NCI-H1417 treated with DMSO at 0.1 percent for 48 hours (cell line): ENCODE measurements at regions not wholly inside any gene's neighbourhood (a gene's known extent, or its start where the extent isn't known, plus 50 kb on each side); places are given as distances from the start of the nearest gene placed in this dataset.

Experiments used
- DNase-seq: peaks from one replicate; lab custom pipeline; 2025; lab: John Stamatoyannopoulos, UW

DNA sequence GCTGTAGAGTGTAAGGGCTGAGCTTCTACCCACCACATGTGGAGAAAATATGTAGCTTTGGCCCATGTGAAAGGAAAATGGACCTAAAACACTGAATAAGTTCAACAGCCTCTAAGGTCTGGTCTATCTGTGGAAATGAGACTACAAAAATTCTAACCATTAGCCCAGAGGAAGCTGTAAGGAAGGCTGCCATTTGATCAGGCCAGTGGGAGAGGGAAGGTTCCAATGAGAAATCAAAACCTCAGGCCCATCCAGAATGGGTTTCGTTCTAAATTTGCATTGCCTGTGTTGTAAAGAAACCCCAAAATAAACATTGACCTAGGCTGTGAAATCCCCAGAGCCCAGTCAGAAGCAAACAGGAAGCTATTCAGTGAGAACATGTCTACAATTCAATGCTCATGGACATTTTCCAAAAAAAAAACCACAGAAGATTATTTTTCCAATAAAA, 320.4 kb upstream of the SLC7A11 start:
- DNase-seq: no peak

DNA sequence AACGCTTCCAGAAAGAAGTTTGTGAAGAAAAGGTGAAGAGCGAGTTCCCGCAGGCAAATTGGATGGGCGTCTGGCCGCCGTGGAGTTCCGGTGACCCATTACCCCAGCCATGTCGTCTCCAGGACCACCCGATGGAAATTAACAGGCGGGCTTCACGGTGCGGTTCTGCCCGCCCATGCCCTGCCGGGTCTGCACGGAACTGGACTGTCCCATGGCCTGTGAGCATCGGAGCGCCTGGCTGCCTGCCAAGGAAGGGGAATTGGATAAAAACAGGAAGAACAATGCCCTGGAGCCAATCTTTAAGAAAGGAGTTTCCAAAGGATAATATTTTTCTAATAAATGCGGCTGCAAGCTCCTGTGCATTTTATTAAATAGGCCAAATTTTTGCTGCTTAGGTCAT, 319.8 kb upstream of the SLC7A11 start:
- no peak for DNase-seq

DNA sequence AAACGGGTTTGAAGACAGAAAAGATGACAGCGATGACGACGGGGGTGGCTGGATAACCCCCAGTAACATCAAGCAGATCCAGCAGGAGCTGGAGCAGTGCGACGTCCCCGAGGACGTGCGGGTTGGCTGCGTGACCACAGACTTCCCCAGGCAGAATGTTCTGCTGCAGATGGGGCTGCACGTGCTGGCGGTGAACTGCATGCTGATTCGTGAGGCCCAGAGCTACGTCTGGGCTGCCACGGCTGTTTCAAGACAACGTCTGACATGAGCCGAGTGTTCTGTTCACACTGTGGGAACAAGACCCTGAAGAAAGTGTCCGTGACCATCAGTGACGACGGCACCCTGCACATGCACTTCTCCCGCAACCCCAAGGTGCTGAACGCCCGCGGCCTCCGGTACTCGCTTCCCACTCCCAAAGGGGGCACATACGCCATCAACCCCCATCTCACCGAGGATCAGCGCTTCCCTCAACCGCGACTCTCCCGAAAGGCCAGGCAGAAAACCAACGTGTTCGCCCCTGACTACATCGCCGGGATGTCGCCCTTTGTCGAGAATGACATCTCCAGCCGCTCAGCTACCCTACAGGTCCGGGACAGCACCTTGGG, 319.2 kb upstream of the SLC7A11 start:
- DNase-seq: no peak

DNA sequence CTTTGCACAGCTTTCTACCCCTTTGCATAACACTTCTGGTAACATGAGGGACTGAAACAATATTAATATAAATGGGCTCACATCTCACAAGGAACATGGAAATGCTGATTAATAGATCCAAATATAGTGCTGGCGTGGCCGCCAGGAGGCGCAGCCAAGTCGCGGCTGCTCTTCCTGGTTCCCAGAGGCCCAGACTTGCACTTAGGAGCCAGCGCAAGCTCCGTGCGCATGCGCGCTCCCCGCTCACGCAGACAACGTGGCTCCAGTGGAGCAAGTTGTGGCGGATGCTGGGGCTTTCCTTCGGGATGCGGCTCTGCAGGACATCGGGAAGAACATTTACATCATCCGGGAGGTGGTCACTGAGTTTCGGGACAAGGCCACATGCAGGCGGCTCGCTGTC, 318.3 kb upstream of the SLC7A11 start:
- DNase-seq: no peak

DNA sequence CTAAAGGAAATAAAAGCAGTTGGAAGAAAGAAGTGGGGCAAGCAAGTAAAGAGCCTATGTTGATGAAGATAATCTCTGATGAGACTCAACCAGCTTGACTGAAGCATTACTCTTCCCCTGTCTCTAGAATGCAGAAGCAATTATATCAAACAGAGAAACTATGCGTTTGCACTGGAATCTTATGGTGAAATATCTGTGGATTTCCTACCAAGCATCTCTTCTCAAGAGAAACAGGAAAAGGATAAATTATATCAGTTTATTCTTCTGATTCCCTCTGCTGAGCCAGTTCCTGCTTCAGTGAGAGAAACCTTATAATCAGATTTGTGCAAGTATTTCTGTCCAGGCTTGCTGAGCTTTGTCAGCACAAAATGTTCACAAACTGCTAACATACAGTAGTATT, 316.7 kb upstream of the SLC7A11 start:
- no peak for DNase-seq

DNA sequence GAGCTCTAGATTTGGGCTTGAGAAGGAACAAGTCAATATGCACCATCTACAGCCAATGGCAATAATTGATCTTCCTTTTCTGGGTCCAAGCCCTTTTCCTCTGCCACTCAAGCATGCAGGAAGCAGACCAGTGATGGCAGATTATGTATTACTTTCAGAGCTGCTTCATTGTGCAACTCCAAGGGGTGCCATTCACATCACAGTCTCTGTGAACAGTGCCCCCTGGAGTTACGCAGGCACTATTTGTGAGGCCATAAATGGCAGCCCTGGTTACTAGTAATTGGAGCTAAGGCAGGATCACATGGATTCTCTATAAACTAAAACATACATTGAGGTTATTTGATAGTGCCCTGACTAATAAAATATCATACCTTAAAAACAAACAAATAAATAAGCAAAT, 313.4 kb upstream of the SLC7A11 start:
- no peak for DNase-seq

DNA sequence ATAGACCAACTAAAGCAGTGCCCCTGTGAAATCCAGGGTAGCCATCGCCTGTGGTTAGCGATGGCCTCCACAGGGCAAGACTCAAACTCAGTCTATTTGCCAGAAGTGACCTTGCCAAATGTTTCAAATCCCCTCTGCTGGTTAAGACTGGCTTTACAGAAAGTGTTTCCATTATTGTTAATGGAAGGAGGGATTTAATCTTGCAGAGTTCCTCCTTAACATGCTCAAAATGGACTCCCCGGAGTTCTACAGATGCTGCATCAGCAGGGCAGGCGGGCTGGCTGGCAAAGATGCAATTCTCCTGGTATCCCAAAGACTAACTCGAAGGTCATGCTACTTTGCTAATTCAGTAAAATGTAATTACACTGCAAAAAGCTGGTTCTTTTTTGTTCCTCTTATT, 313.0 kb upstream of the SLC7A11 start:
- no peak for DNase-seq

DNA sequence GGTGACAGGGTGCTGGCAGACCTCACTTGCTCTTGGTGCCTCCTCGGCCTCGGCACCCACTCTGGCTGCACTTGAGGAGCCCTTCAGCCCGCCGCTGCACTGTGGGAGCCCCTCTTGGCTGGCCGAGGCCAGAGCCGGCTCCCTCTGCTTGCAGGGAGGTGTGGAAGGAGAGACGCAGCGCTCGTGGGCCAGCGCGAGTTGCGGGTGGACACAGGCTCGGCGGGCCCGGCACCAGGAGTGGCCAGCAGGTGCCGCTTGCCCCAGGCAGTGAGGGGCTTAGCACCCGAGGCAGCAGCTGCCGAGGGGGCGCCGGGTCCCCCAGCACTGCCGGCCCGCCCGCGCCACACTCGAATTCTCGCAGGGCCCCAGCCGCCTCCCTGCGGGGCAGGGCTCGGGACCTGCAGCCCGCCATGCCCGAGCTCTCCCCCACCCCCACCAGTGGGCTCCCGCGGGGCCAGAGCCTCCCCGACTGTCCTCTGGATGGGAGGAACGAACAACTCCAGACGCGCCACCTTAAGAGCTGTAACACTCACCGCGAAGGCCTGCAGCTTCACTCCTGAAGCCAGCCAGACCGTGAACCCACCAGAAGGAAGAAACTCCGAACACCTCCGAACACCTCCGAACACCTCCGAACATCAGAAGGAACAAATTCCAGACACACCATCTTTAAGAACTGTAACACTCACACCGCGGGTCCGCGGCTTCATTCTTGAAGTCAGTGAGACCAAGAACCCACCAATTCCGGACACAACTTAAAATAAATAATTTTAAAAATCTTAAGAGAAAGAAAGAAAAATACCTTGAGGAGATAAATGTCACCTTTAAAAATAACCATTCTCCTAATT, 311.1 kb upstream of the SLC7A11 start:
- no peak for DNase-seq

DNA sequence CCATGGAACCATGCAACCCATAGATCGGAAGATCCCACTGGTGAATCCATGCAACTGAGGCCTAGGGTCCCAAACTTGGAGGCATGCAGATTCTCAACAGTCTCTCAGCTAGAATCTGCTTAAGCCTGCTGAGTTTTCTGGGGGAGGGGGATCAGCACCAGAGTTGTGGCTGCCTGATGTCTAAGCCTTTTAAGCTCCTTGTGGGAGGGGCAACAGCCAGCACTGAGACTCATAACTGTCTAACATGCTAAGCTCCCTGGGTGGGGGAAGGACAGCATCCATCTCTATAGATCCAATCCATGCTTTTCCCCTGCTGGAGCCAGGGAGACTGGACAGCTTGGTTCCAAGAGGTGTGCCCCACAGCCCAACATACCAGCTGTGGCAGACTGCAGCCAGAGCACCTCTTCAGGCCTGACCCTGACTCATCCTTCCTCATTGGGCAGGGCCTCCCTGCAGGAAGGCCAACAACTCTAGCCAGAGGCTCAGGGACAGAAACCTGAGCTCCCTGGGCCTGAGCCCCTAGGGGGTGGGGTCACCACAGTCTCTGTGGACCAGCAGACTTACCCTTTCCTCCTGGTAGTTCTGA, 300.1 kb upstream of the SLC7A11 start:
- no peak for DNase-seq

DNA sequence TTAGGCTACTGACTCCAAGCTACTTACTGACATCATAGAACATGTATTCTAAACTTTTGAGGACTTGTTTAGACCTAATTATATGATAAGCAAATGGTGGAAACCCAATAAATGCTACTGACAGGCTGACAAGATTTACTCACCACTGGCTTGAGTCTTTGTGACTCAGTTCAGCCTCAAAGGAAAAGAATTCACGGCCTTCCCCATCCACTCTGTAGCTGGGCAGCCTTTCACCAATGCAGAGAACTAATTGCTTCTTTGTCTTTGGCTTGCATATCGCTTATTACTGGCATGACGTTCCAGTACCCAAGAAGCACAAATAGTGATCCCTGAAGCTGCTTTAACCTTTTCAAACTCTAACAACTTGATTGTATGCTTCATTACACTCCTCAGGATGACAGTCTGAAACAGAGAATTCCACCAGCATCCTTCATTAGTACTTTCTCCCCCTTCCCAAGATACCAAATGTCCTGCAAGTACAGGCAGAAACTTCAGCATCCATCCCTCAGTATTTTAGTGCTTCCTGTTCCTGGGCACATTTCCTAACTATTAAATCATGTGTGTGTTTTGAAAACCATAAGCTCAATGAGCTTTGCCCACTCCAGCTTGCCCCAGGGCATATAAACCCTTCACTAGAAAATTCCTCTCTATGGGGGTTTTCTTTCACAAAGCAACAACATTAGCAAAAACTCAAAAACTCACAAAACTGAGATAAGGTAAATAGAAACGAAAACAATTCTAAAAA, 298.1 kb upstream of the SLC7A11 start:
- DNase-seq: no peak

DNA sequence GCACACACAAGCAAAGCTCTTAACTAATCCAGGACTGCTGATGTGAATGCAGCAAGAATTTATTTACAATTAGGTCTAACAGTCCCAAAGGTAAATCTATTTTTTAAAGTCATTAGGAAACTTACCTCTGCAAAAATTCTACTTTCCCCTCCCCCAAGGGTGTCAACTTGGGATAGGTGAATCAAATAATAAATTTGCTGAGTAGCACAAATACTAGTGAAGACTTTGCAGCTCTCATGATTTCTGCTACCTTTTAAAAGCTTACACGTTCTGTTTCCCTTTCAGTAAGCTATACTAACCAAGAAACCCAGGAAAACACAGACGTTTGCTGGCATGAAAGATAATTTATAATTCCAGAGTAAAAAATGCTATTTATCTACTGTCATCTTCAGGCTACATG, 296.6 kb upstream of the SLC7A11 start:
- no peak for DNase-seq

DNA sequence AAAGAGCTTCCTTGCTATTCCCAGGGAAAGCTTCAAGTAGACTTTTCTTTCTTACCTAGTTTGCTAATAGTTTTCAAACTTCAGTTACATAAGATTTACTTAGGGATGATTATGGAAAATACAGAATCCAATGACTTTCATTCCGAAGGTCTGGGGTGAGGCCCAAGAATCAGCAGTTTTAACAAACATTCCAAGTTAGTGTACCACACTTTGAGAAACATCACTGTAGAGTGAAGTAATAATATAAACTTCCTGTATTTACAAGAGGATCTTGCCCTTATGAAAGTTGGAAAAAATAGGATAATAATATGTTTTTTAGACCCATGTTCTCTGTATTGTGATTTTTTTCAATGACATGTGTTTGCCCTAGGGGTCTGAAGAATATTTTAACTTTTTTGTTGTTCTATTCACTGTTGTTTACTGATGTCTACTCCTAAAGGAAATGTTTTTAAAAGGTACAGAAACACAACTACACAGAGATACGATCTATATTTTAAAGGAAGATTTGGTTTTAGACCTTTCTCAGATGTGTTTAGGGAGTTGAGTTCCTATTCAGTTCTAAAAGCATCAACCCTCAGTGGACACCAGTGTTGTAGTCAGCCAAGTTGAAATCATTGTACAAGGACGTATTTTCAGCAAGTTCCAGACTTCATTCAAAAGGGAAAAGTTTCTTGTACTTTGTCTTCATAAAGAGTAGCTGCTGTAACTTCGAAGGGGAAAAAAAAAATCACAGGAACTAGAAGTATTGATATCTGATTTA, 295.8 kb upstream of the SLC7A11 start:
- no peak for DNase-seq

DNA sequence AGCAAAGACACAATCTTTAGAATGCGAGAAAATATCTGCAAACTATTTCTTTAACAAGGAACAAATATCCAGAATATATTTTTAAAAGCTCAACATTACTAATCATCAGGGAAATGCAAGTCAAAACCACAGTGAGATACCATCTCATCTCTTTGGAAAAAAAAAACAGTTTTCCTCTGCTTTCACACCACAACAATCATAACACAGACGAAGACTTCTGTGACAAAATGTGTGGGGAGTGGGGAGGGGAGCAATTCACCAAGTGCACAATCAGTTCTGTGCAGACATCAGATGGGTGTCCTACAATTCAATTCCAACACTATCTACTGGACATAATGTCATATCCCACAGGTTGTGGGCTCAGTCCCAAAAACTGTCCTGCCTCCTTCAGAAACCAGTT, 293.2 kb upstream of the SLC7A11 start:
- no peak for DNase-seq

DNA sequence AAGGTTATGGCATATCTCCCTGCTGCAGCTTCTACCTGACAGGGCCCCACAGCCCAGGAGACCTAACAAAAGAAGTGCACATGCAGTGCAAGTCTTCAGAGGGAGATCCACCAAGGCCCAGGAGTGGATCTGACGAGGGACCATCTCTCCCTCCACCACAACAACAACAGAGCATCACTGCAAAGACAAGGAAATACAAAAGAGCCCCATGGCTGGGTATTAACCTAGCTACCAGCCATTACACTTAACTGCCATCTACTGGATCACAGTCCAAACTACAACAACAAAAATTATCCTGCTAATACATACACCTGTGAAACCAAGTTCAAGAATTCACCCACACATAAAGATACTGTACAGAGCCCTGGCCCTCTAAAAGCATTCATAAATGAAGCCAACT, 280.2 kb upstream of the SLC7A11 start:
- no peak for DNase-seq

DNA sequence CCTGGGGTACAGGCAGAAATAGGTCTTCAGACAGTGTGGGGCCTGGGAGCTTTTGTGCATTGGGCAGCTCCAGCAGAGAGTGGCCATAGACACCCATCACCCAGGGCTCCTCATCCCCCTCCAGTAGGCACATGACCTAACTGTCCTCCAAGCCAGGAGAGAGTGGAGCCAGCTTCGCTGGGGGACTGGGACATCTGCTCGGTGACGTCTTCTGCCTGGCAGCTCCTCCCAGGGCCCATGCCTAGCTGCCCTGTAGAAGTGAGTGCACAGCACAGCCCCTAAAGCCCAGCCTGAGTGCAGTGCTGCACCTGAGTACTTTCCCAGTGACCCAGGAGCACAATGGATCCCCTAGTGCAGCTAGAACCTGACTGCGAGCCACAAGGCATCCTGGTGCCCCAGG, 279.7 kb upstream of the SLC7A11 start:
- no peak for DNase-seq

DNA sequence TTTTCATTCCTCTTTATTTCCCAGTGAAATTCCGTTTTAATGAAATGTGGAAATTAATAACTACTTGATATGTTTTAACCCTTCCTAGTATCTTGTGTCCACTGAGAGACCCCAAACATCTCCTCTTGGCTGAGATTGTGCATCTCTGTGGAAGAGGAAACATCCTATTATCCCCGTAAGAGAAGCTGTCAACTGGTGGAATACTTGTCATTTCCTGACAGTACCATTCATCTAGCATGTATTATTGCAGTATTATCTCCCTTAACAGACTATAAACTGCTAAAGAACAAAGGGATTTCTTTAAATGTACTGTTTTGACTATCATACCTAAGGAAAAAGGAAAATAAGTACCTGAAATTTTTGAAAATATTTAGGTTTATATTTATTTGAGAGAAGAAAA, 277.3 kb upstream of the SLC7A11 start:
- no peak for DNase-seq

DNA sequence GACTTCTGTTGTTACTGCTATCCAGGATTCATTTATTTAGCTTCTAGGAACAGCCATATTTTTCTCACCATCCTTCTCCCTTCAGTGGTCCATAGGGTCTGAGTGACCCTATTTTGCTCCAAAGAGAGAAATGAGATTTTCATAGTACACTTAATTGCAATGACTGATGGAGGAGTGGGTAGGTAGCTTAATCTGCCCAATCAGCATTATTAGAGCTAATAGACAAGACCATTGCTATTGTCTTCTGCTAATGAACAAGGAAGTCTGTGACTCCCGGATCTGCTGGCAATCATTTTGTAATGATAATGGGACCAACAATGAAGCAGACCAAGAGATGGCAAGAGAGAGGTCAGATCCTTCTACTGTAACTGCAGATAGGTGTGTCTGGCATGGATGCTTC, 271.4 kb upstream of the SLC7A11 start:
- no peak for DNase-seq

DNA sequence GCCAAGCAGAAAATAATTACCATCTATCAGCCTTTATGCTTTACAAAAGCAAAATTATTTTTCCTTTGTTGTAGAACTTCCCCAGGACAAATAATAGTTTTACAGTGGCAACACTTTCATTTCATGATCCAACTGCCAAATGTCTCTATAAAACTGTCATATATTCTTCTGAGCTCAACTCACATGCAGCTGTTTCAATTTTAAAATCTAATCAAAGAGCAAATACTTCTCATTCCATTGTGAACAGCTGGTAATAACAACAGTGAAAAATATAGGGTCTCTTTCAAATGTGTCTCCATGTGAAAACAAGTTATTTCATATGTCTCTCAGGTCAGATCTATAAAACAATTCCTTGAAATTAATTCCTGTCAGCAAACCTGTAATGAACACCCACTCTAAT, 270.6 kb upstream of the SLC7A11 start:
- peak; percentile 21 for DNase-seq

DNA sequence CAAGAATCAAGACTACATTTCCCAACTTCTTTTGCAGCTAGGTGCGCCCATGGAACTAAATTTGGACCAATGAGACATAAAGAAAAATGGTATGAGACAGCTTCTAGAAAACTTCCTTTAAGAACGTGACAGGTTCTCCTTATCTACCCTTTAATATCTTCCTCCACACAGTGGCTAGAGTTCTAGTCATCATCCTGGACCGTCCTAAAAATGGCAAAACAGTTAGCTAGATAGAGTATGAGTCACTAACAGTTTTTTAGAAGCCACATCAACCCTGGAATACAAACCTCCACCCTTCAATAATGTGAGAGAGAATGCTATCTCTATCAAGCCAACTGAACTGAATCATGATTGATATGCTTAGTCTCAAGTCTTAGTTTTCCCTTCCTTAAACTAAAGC, 267.9 kb upstream of the SLC7A11 start:
- DNase-seq: no peak

DNA sequence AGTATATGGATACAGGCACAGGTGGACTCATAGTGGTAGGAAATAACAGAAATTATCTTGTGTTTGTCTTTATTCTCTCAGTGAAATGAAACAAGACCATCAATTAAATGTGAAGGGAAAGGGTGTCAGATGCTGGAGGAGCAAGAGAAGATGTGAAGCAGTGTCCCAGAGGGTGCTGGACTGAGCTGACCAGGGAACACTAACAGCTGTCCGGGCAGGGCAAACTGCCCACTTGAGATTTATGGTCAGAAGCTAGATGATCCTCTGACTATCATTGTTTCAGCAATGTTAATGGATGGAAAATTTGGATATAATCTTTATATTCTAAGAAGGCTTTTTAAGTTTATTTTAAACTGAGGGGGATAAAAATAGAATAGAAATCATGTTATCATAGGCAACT, 267.2 kb upstream of the SLC7A11 start:
- no peak for DNase-seq

DNA sequence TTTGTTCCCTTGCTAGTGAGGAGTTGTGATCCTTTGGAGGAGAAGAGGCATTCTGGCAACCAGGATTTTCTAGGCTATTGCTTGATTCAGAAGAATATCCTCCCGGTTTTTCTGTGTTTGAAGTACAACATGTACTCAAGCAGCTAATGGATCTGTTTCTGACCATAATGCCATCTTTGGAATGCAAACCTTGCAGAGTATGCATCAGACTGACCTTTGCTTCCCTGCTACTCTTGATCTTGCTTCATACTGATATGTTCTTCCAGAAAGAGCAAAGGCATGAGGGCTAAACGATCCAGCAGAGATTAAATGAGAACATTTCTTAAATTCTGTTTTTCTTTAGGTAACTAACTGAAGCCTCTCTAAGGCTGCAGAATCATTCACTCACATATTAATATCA, 265.4 kb upstream of the SLC7A11 start:
- no peak for DNase-seq

DNA sequence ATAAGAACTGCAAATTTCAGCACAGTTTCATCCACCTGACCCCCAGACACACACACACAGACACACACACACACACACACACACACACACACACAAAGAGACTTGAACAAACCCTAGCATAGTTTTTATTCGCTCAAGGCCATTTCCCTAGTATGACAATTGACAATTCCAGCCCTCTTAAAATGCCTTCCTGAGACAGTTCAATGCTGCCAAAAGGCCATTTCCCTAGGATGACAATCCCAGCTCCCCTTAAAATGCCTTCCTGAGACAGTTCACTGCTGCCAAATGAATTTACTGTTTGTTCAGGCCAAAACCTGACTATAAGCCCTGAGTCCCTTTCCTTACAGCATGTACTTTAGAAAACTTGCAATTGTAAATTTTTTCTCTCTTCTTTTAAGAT, 259.5 kb upstream of the SLC7A11 start:
- DNase-seq: no peak
